ENCODE measurements at regions not wholly inside any gene's neighbourhood (a gene's known extent, or its start where the extent isn't known, plus 50 kb on each side); places are given as distances from the start of the nearest gene placed in this dataset.

- intact Hi-C loops (cut with DNase I; ENCODE audit: low total_unique reads), result no loop called here
- 90 to 93% (median 91%) methylated on average over 5 of the region's 5 CpGs for WGBS, 5 donors
- no peaks in the 10 kb centered on the region for H3K27me3 ChIP-seq
- H3K4me3 ChIP-seq, result no peak overlapping the region
- no peak overlapping the region for H3K27ac ChIP-seq
- TF ChIP-seq POLR2A (IDR thresholded peaks at IDR 0.05), result no peak
- TF ChIP-seq, protein P1, sequence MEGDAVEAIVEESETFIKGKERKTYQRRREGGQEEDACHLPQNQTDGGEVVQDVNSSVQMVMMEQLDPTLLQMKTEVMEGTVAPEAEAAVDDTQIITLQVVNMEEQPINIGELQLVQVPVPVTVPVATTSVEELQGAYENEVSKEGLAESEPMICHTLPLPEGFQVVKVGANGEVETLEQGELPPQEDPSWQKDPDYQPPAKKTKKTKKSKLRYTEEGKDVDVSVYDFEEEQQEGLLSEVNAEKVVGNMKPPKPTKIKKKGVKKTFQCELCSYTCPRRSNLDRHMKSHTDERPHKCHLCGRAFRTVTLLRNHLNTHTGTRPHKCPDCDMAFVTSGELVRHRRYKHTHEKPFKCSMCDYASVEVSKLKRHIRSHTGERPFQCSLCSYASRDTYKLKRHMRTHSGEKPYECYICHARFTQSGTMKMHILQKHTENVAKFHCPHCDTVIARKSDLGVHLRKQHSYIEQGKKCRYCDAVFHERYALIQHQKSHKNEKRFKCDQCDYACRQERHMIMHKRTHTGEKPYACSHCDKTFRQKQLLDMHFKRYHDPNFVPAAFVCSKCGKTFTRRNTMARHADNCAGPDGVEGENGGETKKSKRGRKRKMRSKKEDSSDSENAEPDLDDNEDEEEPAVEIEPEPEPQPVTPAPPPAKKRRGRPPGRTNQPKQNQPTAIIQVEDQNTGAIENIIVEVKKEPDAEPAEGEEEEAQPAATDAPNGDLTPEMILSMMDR (IDR thresholded peaks at IDR 0.05), result no peak
- TF ChIP-seq POLR2AphosphoS5 (IDR thresholded peaks at IDR 0.05), result no peak
- TF ChIP-seq EP300 (IDR thresholded peaks at IDR 0.05), result no peak
- peaks cover 0 to 3% (median 0%) of the 10 kb centered on the region in 4 donors for H3K4me1 ChIP-seq
- no peak for DNase-seq
- H3K36me3 ChIP-seq, result no peaks in the 10 kb centered on the region
- peaks cover 0 to 7% (median 0%) of the 10 kb centered on the region in 4 donors for H3K9me3 ChIP-seq
Observed at GRCh38 chr1:34398241-34398915, 221.7 kb downstream of the C1orf94 start.

DNA sequence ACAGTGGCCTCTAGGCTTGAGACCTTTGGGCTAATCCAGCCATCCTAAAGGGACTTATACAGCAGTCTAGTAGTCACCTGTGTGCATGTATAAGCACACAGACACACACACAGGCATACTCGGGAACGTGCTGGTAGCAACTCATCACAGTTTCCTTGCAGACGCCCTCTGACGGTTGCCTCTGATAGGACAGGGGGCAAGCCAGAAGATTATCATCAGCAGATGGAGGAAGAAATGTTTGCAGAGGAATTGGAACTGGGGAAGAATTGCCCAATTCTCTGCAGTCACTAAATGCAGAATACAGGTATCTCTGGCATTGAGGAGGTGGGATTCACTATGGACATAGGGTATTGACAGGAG is 222.2 kb downstream of the C1orf94 start:
- H3K36me3 ChIP-seq, result no peaks in the 10 kb centered on the region
- no peak overlapping the region for H3K27ac ChIP-seq
- peaks cover 0 to 7% (median 0%) of the 10 kb centered on the region in 4 donors for H3K9me3 ChIP-seq
- 27 to 47% (median 40%) methylated on average over 4 of the region's 4 CpGs for WGBS, 5 donors
- no peak for DNase-seq
- H3K4me3 ChIP-seq, result no peak overlapping the region
- no peaks in the 10 kb centered on the region for H3K27me3 ChIP-seq
- intact Hi-C loops (cut with DNase I; ENCODE audit: low total_unique reads), result no loop called here
- peaks cover 0 to 3% (median 0%) of the 10 kb centered on the region in 4 donors for H3K4me1 ChIP-seq
- TF ChIP-seq EP300 (IDR thresholded peaks at IDR 0.05) (no peak), POLR2AphosphoS5 (IDR thresholded peaks at IDR 0.05) (no peak), POLR2A (IDR thresholded peaks at IDR 0.05) (no peak)
- TF ChIP-seq, protein P1 (IDR thresholded peaks at IDR 0.05), result no peak

- Histone ChIP-seq H3K36me3 (no peaks in the 10 kb centered on the region), H3K27me3 (no peaks in the 10 kb centered on the region), H3K4me1 (peaks cover 0 to 4% (median 1%) of the 10 kb centered on the region in 4 donors), H3K27ac (no peak overlapping the region), H3K9me3 (peaks cover 0 to 13% (median 4%) of the 10 kb centered on the region in 4 donors), H3K4me3 (no peak overlapping the region)
- intact Hi-C loops (cut with DNase I; ENCODE audit: low total_unique reads), result no loop called here
- TF ChIP-seq, protein P1 (IDR thresholded peaks at IDR 0.05), result no peak
- TF ChIP-seq POLR2AphosphoS5 (IDR thresholded peaks at IDR 0.05), result peak in 1 of 3 donors; percentile 51
- peak in 1 of 2 donors; percentile 64 for DNase-seq
- WGBS, 5 donors, result 13 to 43% (median 31%) methylated on average over 2 of the region's 2 CpGs
Observed at GRCh38 chr1:34400675-34401074, 224.0 kb downstream of the C1orf94 start.

GRCh38 chr1:34403156-34403555 is 226.4 kb downstream of the C1orf94 start:
- Histone ChIP-seq H3K36me3 (no peaks in the 10 kb centered on the region), H3K4me1 (peaks cover 15 to 25% (median 16%) of the 10 kb centered on the region in 4 donors), H3K4me3 (no peak overlapping the region), H3K27me3 (no peaks in the 10 kb centered on the region), H3K9me3 (peaks cover 0 to 8% (median 3%) of the 10 kb centered on the region in 4 donors), H3K27ac (no peak overlapping the region)
- intact Hi-C loops (cut with DNase I; ENCODE audit: low total_unique reads), result no loop called here
- DNase-seq, result no peak
- TF ChIP-seq POLR2A (IDR thresholded peaks at IDR 0.05) (no peak), POLR2AphosphoS5 (IDR thresholded peaks at IDR 0.05) (no peak), EP300 (IDR thresholded peaks at IDR 0.05) (no peak)
- TF ChIP-seq, protein P1 (IDR thresholded peaks at IDR 0.05), result no peak
